Neuronal stem cell (in vitro differentiated cells): ENCODE measurements at regions not wholly inside any gene's neighbourhood (a gene's known extent, or its start where the extent isn't known, plus 50 kb on each side); places are given as distances from the start of the nearest gene placed in this dataset.
A peak's percentile ranks its signal among the peaks of the same experiment; 100 is the strongest.

Source experiments
- DNase-seq: peaks from one replicate; pipeline ENCODE4 v3.0.0-alpha.2; 2013; ENCODE audit warnings: low spot score
- H2AFZ ChIP-seq: one replicate; pipeline ENCODE4 v1.6.1; 2013; ENCODE audit warnings: mild to moderate bottlenecking, low read length, inconsistent platforms
- H2AK5ac ChIP-seq: 2 replicates; pipeline ENCODE4 v1.6.1; 2013; ENCODE audit warnings: low read depth, mild to moderate bottlenecking, inconsistent platforms, low read length, moderate library complexity, mixed read lengths
- H2BK120ac ChIP-seq: 2 replicates; pipeline ENCODE4 v1.6.1; 2013; ENCODE audit warnings: low read depth, mild to moderate bottlenecking, inconsistent platforms, low read length, moderate library complexity, mixed read lengths
- H2BK12ac ChIP-seq: one replicate; pipeline ENCODE4 v1.6.1; 2013; ENCODE audit warnings: low read length, inconsistent platforms
- H2BK15ac ChIP-seq: 2 replicates; pipeline ENCODE4 v1.6.1; 2013; ENCODE audit warnings: mild to moderate bottlenecking, low read length, inconsistent platforms, mixed read lengths
- H2BK5ac ChIP-seq: one replicate; pipeline ENCODE4 v1.6.1; 2013; ENCODE audit warnings: inconsistent platforms, mild to moderate bottlenecking, low read length, moderate library complexity
- H3K14ac ChIP-seq: one replicate; pipeline ENCODE4 v1.6.1; 2013; ENCODE audit warnings: low read length, inconsistent platforms
- H3K18ac ChIP-seq: 2 replicates; pipeline ENCODE4 v1.6.1; 2013; ENCODE audit warnings: low read length, inconsistent platforms
- H3K23ac ChIP-seq: 2 replicates; pipeline ENCODE4 v1.6.1; 2013; ENCODE audit warnings: low read depth, mild to moderate bottlenecking, mixed read lengths, low read length, inconsistent platforms; ENCODE audit not compliant: poor library complexity
- H3K27ac ChIP-seq: replicated peaks from 3 replicates; pipeline ENCODE4 v1.5.1; 2013; ENCODE audit warnings: low read length, inconsistent platforms
- H3K27me3 ChIP-seq, 3 experiments: 2 replicates each; pipeline ENCODE4 v1.6.1; 2013; ENCODE audit warnings: low read length in 3 of 3, mild to moderate bottlenecking in 2 of 3, inconsistent platforms in 1 of 3, low read depth in 1 of 3, mixed read lengths in 1 of 3, moderate library complexity in 1 of 3; ENCODE audit not compliant: control insufficient read depth in 3 of 3, insufficient read depth in 3 of 3
- H3K36me3 ChIP-seq, 2 donors: replicated peaks in 1 of 2; 2 replicates each; pipeline ENCODE4 v1.6.1; 2013; ENCODE audit warnings: low read length in 2 of 2; ENCODE audit not compliant: control insufficient read depth in 2 of 2, insufficient read depth in 2 of 2
- H3K4ac ChIP-seq: 2 replicates; pipeline ENCODE4 v1.6.1; 2013; ENCODE audit warnings: inconsistent platforms, mild to moderate bottlenecking, low read length, moderate library complexity
- H3K4me1 ChIP-seq, 2 donors: 1 replicate in 1 of 2; 2 replicates in 1 of 2; pipeline ENCODE4 v1.6.1; 2013; ENCODE audit warnings: low read length in 2 of 2, low read depth in 1 of 2; ENCODE audit not compliant: control insufficient read depth in 2 of 2, insufficient read depth in 1 of 2
- H3K4me2 ChIP-seq: one replicate; pipeline ENCODE4 v1.6.1; 2013; ENCODE audit warnings: mild to moderate bottlenecking, low read length, inconsistent platforms; ENCODE audit not compliant: insufficient read depth, poor library complexity, severe bottlenecking
- H3K4me3 ChIP-seq, 2 donors: 2 replicates each; pipeline ENCODE4 v1.5.1; 2013; ENCODE audit warnings: low read length in 2 of 2, mild to moderate bottlenecking in 2 of 2, inconsistent platforms in 1 of 2, moderate library complexity in 1 of 2
- H3K79me1 ChIP-seq: one replicate; pipeline ENCODE4 v1.6.1; 2013; ENCODE audit warnings: low read depth, mild to moderate bottlenecking, inconsistent platforms, low read length, moderate library complexity
- H3K9ac ChIP-seq: one replicate; pipeline ENCODE4 v1.6.1; 2013; ENCODE audit warnings: mild to moderate bottlenecking, low read depth, low read length, inconsistent platforms; ENCODE audit not compliant: poor library complexity
- H3K9me3 ChIP-seq, 2 donors: replicated peaks in 1 of 2; 2 replicates each; pipeline versions ENCODE3 to v1.6.1; 2013; ENCODE audit warnings: low read length in 2 of 2, mild to moderate bottlenecking in 2 of 2, inconsistent platforms in 1 of 2, low read depth in 1 of 2, mixed read lengths in 1 of 2, moderate library complexity in 1 of 2; ENCODE audit not compliant: control insufficient read depth in 2 of 2, insufficient read depth in 1 of 2
- H4K8ac ChIP-seq: one replicate; pipeline ENCODE4 v1.6.1; 2013; ENCODE audit warnings: low read depth, mild to moderate bottlenecking, inconsistent platforms, low read length, moderate library complexity
- H4K91ac ChIP-seq: one replicate; pipeline ENCODE4 v1.6.1; 2013; ENCODE audit warnings: low read length, low read depth, mild to moderate bottlenecking, inconsistent platforms; ENCODE audit not compliant: poor library complexity
- WGBS, 2 donors: extraction: QIAGEN DNeasy Blood & Tissue Kit; methylation state at CpG; one replicate each; pipeline ENCODE4 v1.1.7; 2013; ENCODE audit warnings: missing lambda C conversion rate in 2 of 2, mixed read lengths in 1 of 2; ENCODE audit not compliant: insufficient read length in 2 of 2, insufficient replicate concordance in 1 of 2; ENCODE audit errors: extremely low coverage in 2 of 2; 5-methylcytosine and 5-hydroxymethylcytosine counted together

DNA sequence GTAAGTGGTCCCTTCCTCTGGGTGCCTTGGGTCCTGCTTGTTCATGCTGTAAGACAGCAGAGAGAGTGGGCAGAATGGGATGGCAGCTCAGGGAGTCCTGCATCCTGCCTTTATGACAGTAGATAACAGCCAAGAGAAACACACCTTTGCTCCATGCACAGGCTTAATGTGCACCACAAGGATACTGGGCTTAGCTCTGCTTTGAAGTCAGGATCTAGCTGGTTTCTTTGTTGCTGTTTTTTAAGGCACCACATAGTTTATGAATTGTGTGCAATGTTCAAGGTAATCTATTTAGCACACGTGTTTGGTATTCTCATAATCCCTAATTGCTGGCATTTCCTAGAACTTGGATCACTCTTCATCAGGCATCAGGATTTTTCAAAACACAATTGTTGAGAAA, 239.5 kb upstream of the DCN start:
- Histone ChIP-seq H3K14ac (no peak overlapping the region), H3K27me3 (no peaks in the 10 kb centered on the region), H3K4ac (no peak overlapping the region), H4K91ac (no peak overlapping the region), H3K4me1 (no peaks in the 10 kb centered on the region), H3K4me2 (no peak overlapping the region), H3K36me3 (no peaks in the 10 kb centered on the region), H3K9me3 (no peaks in the 10 kb centered on the region), H3K9ac (no peak overlapping the region), H4K8ac (no peak overlapping the region), H3K4me3 (no peak overlapping the region), H3K79me1 (no peaks in the 10 kb centered on the region), H2AK5ac (no peak overlapping the region), H2BK120ac (no peak overlapping the region), H2AFZ (peak overlapping the region; percentile 7), H3K18ac (no peak overlapping the region), H3K27ac (no peak overlapping the region), H2BK12ac (no peak overlapping the region), H2BK15ac (no peak overlapping the region), H2BK5ac (no peak overlapping the region), H3K23ac (no peak overlapping the region)
- no CpG with 5 or more reads among the region's 1 CpG for WGBS, 2 donors
- DNase-seq, result no peak

DNA sequence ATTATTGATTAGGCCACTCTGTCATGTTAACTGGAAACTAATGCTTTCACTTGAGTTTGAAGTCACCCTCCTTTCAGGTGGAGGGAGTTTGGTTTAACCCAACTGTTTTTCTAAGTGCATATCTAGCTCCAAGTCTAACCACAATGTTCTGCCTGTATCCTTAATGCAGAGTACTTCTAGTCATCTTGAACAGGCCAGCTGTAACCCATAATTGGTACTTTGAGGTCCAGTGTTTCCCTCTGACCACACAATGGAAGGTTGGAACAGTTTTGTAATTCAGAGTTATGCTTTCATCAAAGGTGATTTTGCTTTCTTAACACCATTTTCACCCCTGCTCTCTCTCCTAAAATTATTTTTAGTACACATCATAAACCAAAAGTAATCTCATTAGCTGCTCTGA, 237.2 kb upstream of the DCN start:
- no peak overlapping the region for H2BK15ac ChIP-seq
- H2AK5ac ChIP-seq, result no peak overlapping the region
- DNase-seq, result no peak
- no peak overlapping the region for H3K23ac ChIP-seq
- H3K14ac ChIP-seq, result no peak overlapping the region
- no peak overlapping the region for H3K4me2 ChIP-seq
- H3K18ac ChIP-seq, result no peak overlapping the region
- H3K27ac ChIP-seq, result no peak overlapping the region
- H3K79me1 ChIP-seq, result no peaks in the 10 kb centered on the region
- no peak overlapping the region for H2BK120ac ChIP-seq
- H3K36me3 ChIP-seq, result no peaks in the 10 kb centered on the region
- H2BK5ac ChIP-seq, result no peak overlapping the region
- H3K4ac ChIP-seq, result no peak overlapping the region
- H2AFZ ChIP-seq, result no peak overlapping the region
- H4K8ac ChIP-seq, result no peak overlapping the region
- no peak overlapping the region for H4K91ac ChIP-seq
- no peaks in the 10 kb centered on the region for H3K27me3 ChIP-seq
- no peaks in the 10 kb centered on the region for H3K4me1 ChIP-seq
- no peak overlapping the region for H3K4me3 ChIP-seq
- no peak overlapping the region for H2BK12ac ChIP-seq
- H3K9me3 ChIP-seq, result no peaks in the 10 kb centered on the region
- H3K9ac ChIP-seq, result no peak overlapping the region

GRCh38 chr12:91418221-91419090, 235.8 kb upstream of the DCN start:
- no peaks in the 10 kb centered on the region for H3K36me3 ChIP-seq
- no peak for DNase-seq
- H3K4me1 ChIP-seq, result no peaks in the 10 kb centered on the region
- H2AFZ ChIP-seq, result no peak overlapping the region
- no peak overlapping the region for H3K14ac ChIP-seq
- WGBS, 2 donors, result no CpG with 5 or more reads among the region's 1 CpG
- no peak overlapping the region for H3K4me3 ChIP-seq
- H3K23ac ChIP-seq, result no peak overlapping the region
- H3K4me2 ChIP-seq, result no peak overlapping the region
- no peak overlapping the region for H2BK120ac ChIP-seq
- no peak overlapping the region for H4K8ac ChIP-seq
- H4K91ac ChIP-seq, result no peak overlapping the region
- no peaks in the 10 kb centered on the region for H3K79me1 ChIP-seq
- no peak overlapping the region for H2BK15ac ChIP-seq
- H3K27me3 ChIP-seq, result no peaks in the 10 kb centered on the region
- no peak overlapping the region for H3K27ac ChIP-seq
- no peak overlapping the region for H2BK12ac ChIP-seq
- no peak overlapping the region for H3K4ac ChIP-seq
- H3K18ac ChIP-seq, result no peak overlapping the region
- H3K9me3 ChIP-seq, result no peaks in the 10 kb centered on the region
- H3K9ac ChIP-seq, result no peak overlapping the region
- no peak overlapping the region for H2AK5ac ChIP-seq
- no peak overlapping the region for H2BK5ac ChIP-seq

- no peaks in the 10 kb centered on the region for H3K36me3 ChIP-seq
- no peak overlapping the region for H3K18ac ChIP-seq
- H2BK5ac ChIP-seq, result no peak overlapping the region
- H4K91ac ChIP-seq, result no peak overlapping the region
- no peaks in the 10 kb centered on the region for H3K27me3 ChIP-seq
- H3K9me3 ChIP-seq, result no peaks in the 10 kb centered on the region
- no peak overlapping the region for H2AFZ ChIP-seq
- no peaks in the 10 kb centered on the region for H3K4me1 ChIP-seq
- H3K79me1 ChIP-seq, result no peaks in the 10 kb centered on the region
- no peak overlapping the region for H3K9ac ChIP-seq
- H3K27ac ChIP-seq, result no peak overlapping the region
- WGBS, 2 donors, result 100% methylated on average over 1 of the region's 3 CpGs; no CpG with 5 or more reads in 1 of the 2 donors
- no peak overlapping the region for H2BK120ac ChIP-seq
- no peak overlapping the region for H3K4ac ChIP-seq
- H3K23ac ChIP-seq, result no peak overlapping the region
- H2BK12ac ChIP-seq, result no peak overlapping the region
- no peak overlapping the region for H3K14ac ChIP-seq
- DNase-seq, result no peak
- no peak overlapping the region for H3K4me2 ChIP-seq
- no peak overlapping the region for H3K4me3 ChIP-seq
- H2AK5ac ChIP-seq, result no peak overlapping the region
- no peak overlapping the region for H2BK15ac ChIP-seq
- H4K8ac ChIP-seq, result no peak overlapping the region
Measured at GRCh38 chr12:91417650-91418049, 235.0 kb upstream of the DCN start.
